ENCODE measurements at regions not wholly inside any gene's neighbourhood (a gene's known extent, or its start where the extent isn't known, plus 50 kb on each side); places are given as distances from the start of the nearest gene placed in this dataset.

- TF ChIP-seq CTCF (IDR thresholded peaks at IDR 0.05; ENCODE audit: control extremely low read depth in 1 of 3, insufficient read depth in 1 of 3, low read depth in 1 of 3, low read length in 3 of 3) (no peak), EZH2 (IDR thresholded peaks at IDR 0.05; ENCODE audit: low read depth, low read length, severe bottlenecking) (no peak), ZNF274 (IDR thresholded peaks at IDR 0.05; ENCODE audit: borderline replicate concordance, extremely low read depth, low read length) (no peak), POLR2AphosphoS5 (IDR thresholded peaks at IDR 0.05; ENCODE audit: low read depth, low read length) (no peak), SRF (IDR thresholded peaks at IDR 0.05; ENCODE audit: low read depth, low read length) (no peak), ATF3 (IDR thresholded peaks at IDR 0.05; ENCODE audit: insufficient read depth, low read depth, low read length) (no peak), SP2 (IDR thresholded peaks at IDR 0.05; ENCODE audit: low read length) (no peak), SIRT6 (IDR thresholded peaks at IDR 0.05; ENCODE audit: low read length) (no peak)
These were observed 641.0 kb downstream of the FGF9 start for GRCh38 chr13:22311734-22312404.
